ENCODE measurements at regions not wholly inside any gene's neighbourhood (a gene's known extent, or its start where the extent isn't known, plus 50 kb on each side); places are given as distances from the start of the nearest gene placed in this dataset.

DNA sequence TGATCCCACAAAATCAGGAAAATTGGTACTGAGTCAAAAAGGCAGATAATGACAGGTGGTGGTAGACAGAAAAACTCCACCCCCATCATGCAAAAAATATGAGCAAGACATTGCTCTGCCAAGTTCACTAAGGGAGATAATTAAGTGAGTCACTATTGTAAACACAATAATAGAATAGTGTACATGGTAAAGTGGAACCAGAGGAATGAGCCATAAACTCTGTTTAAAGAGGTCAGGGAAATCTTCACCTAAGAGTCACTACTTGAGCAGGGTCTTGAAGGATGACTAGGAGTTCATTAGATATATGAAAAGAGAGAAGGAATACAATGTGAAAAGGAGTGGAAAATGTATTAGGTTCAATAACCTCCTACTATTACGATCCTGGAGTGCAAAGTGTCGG is 213.4 kb upstream of the PEX5L start:
- TF ChIP-seq, protein P1, sequence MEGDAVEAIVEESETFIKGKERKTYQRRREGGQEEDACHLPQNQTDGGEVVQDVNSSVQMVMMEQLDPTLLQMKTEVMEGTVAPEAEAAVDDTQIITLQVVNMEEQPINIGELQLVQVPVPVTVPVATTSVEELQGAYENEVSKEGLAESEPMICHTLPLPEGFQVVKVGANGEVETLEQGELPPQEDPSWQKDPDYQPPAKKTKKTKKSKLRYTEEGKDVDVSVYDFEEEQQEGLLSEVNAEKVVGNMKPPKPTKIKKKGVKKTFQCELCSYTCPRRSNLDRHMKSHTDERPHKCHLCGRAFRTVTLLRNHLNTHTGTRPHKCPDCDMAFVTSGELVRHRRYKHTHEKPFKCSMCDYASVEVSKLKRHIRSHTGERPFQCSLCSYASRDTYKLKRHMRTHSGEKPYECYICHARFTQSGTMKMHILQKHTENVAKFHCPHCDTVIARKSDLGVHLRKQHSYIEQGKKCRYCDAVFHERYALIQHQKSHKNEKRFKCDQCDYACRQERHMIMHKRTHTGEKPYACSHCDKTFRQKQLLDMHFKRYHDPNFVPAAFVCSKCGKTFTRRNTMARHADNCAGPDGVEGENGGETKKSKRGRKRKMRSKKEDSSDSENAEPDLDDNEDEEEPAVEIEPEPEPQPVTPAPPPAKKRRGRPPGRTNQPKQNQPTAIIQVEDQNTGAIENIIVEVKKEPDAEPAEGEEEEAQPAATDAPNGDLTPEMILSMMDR (IDR thresholded peaks at IDR 0.05; ENCODE audit: low read length), result no peak
- no peak for TF ChIP-seq EZH2 (IDR thresholded peaks at IDR 0.05; ENCODE audit: borderline replicate concordance, low read length)

Measured in OCI-LY1 (cell line).